GM23338 (cell line): ENCODE measurements at regions not wholly inside any gene's neighbourhood (a gene's known extent, or its start where the extent isn't known, plus 50 kb on each side); places are given as distances from the start of the nearest gene placed in this dataset.

Source experiments
- ATAC-seq: fragments of 200-7000 bp; cut with Tn5 transposase; 3 replicates; pipeline ENCODE4 v1.9.1; 2020
- DNase-seq: peaks from one replicate; pipeline ENCODE4 v3.0.0-alpha.2; 2015; ENCODE audit warnings: low spot score
- H2AFZ ChIP-seq: fragments of 200-600 bp; sonication (generic); 2 replicates; pipeline ENCODE4 v1.8.0; 2016; ENCODE audit warnings: antibody characterized with exemption, mild to moderate bottlenecking, moderate library complexity
- H3F3A ChIP-seq: fragments of 200-600 bp; sonication (generic); replicated peaks from 2 replicates; pipeline ENCODE4 v1.8.0; 2017; ENCODE audit warnings: antibody characterized with exemption, mixed run types, low read depth
- H3K27ac ChIP-seq: fragments of 200-600 bp; sonication (generic); 2 replicates; pipeline ENCODE4 v1.6.1; 2016; ENCODE audit warnings: low read depth
- H3K27me3 ChIP-seq: fragments of 200-600 bp; sonication (generic); 2 replicates; pipeline ENCODE4 v1.8.0; 2016; ENCODE audit warnings: mild to moderate bottlenecking, mixed run types, moderate library complexity; ENCODE audit not compliant: insufficient read depth
- H3K36me3 ChIP-seq: fragments of 200-600 bp; sonication (generic); 2 replicates; pipeline ENCODE4 v1.8.0; 2016; ENCODE audit warnings: mild to moderate bottlenecking; ENCODE audit not compliant: insufficient read depth
- H3K4me1 ChIP-seq: fragments of 200-600 bp; sonication (generic); 2 replicates; pipeline ENCODE4 v1.8.0; 2016; ENCODE audit warnings: mild to moderate bottlenecking, moderate library complexity; ENCODE audit not compliant: insufficient read depth
- H3K4me2 ChIP-seq: fragments of 200-600 bp; sonication (generic); 2 replicates; pipeline ENCODE4 v1.7.1; 2017; ENCODE audit warnings: mixed run types
- H3K4me3 ChIP-seq: fragments of 200-600 bp; sonication (generic); 2 replicates; pipeline ENCODE4 v1.6.1; 2016; ENCODE audit warnings: mixed run types
- H3K79me2 ChIP-seq: fragments of 200-600 bp; sonication (generic); replicated peaks from 2 replicates; pipeline ENCODE4 v1.8.0; 2017; ENCODE audit warnings: mild to moderate bottlenecking; ENCODE audit not compliant: insufficient read depth
- H3K9me2 ChIP-seq: fragments of 200-600 bp; sonication (generic); 2 replicates; pipeline ENCODE4 v1.8.0; 2017; ENCODE audit not compliant: insufficient read depth
- H4K20me1 ChIP-seq: fragments of 200-600 bp; sonication (generic); replicated peaks from 2 replicates; pipeline ENCODE4 v1.8.0; 2017; ENCODE audit warnings: mild to moderate bottlenecking; ENCODE audit not compliant: insufficient read depth
- H3K27ac Mint-ChIP-seq: 2 replicates; pipeline ENCODE4 v1.8.0; 2020; ENCODE audit warnings: inconsistent platforms, mild to moderate bottlenecking, moderate library complexity, mixed read lengths
- H3K27me3 Mint-ChIP-seq: 3 replicates; pipeline ENCODE4 v1.8.0; 2022; ENCODE audit warnings: low read depth, mild to moderate bottlenecking, moderate library complexity, mixed read lengths, inconsistent platforms; ENCODE audit not compliant: insufficient read depth, poor library complexity
- H3K36me3 Mint-ChIP-seq: 3 replicates; pipeline ENCODE4 v1.8.0; 2021; ENCODE audit warnings: low read depth, mild to moderate bottlenecking, inconsistent platforms, moderate library complexity, mixed read lengths
- H3K4me1 Mint-ChIP-seq: 3 replicates; pipeline ENCODE4 v1.8.0; 2020; ENCODE audit warnings: mild to moderate bottlenecking, inconsistent platforms, mixed read lengths
- H3K4me3 Mint-ChIP-seq: 3 replicates; pipeline ENCODE4 v1.8.0; 2021; ENCODE audit warnings: moderate library complexity, mild to moderate bottlenecking, inconsistent platforms, mixed read lengths
- H3K9me3 Mint-ChIP-seq: 3 replicates; pipeline ENCODE4 v1.8.0; 2020; ENCODE audit warnings: moderate library complexity, mild to moderate bottlenecking, inconsistent platforms, mixed read lengths
- CREB1 ChIP-seq: fragments of 250-450 bp; sonication (Bioruptor Pico); IDR thresholded peaks from 2 replicates; pipeline ENCODE4 v1.5.0; 2020; ENCODE audit warnings: low read depth, mild to moderate bottlenecking, moderate library complexity
- EZH2 ChIP-seq: fragments of 200-600 bp; sonication (generic); IDR thresholded peaks from one replicate; pipeline ENCODE4 v1.8.0; 2017; ENCODE audit warnings: antibody characterized with exemption, mild to moderate bottlenecking, low read depth; ENCODE audit not compliant: unreplicated experiment
- EZH2phosphoT487 ChIP-seq: fragments of 200-600 bp; sonication (generic); IDR thresholded peaks from one replicate; pipeline ENCODE4 v1.8.1; 2018; ENCODE audit warnings: antibody characterized with exemption; ENCODE audit not compliant: unreplicated experiment
- JUNB ChIP-seq: IDR thresholded peaks from one replicate; pipeline ENCODE4 v1.6.1; 2016; ENCODE audit warnings: antibody characterized with exemption; ENCODE audit not compliant: unreplicated experiment
- STAT1 ChIP-seq: IDR thresholded peaks from one replicate; pipeline ENCODE4 v1.6.1; 2016; ENCODE audit warnings: antibody characterized with exemption; ENCODE audit not compliant: unreplicated experiment
- ZNF114 ChIP-seq: fragments of 250-450 bp; sonication (Bioruptor Pico); IDR thresholded peaks from 2 replicates; pipeline ENCODE4 v1.5.0; 2020; ENCODE audit warnings: mild to moderate bottlenecking, moderate library complexity
- ZNF331 ChIP-seq: fragments of 250-450 bp; sonication (Bioruptor Pico); IDR thresholded peaks from 2 replicates; pipeline ENCODE4 v1.5.0; 2020; ENCODE audit warnings: low read depth, mild to moderate bottlenecking, moderate library complexity
- TF ChIP-seq, protein P1 (sequence below), 2 experiments: fragments of 200-600 bp in 1 of 2; sonication (generic) in 1 of 2; conservative IDR thresholded peaks; 2 replicates each; pipeline versions ENCODE4 v1.5.1 to v1.6.1; 2016 to 2017; ENCODE audit warnings: antibody characterized with exemption in 2 of 2, low read depth in 2 of 2, mild to moderate bottlenecking in 2 of 2, moderate library complexity in 1 of 2
- TF ChIP-seq, protein P2 (sequence below): IDR thresholded peaks from one replicate; pipeline ENCODE4 v1.6.1; 2018; ENCODE audit warnings: antibody characterized with exemption; ENCODE audit not compliant: unreplicated experiment
- TF ChIP-seq, protein P3 (sequence below): fragments of 250-450 bp; sonication (Bioruptor Pico); IDR thresholded peaks from 2 replicates; pipeline ENCODE4 v1.5.0; 2020; ENCODE audit warnings: mild to moderate bottlenecking, moderate library complexity

DNA sequence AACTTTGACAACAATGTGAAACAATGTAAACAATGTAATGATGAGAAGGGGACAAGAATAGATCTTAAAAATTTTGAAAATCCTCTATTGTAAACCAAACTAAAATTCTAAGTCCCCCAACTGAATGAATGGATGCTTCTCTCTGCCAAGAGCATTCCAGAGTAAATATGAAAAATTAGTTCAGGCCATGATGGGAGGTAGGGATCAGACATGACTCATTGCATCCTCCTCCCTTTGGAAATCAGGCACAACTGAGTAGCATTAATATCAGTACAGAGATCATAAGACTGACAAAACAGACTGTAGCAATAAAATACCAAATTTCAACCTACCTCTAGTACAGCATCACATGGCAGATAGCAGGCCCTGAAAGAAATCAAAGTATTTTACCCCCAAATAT is 559.9 kb downstream of the C12orf50 start:
- H3K27me3 ChIP-seq = no peaks in the 10 kb centered on the region

More for the DNA sequence above, 559.9 kb downstream of the C12orf50 start:
- no peak overlapping the region for H2AFZ ChIP-seq
- no peak for TF ChIP-seq EZH2
- no peak for TF ChIP-seq JUNB
- TF ChIP-seq CREB1 (CRISPR knock-in tag) = no peak
- TF ChIP-seq ZNF331 (CRISPR knock-in tag) = no peak
- TF ChIP-seq ZNF114 (CRISPR knock-in tag) = no peak
- TF ChIP-seq, protein P1, sequence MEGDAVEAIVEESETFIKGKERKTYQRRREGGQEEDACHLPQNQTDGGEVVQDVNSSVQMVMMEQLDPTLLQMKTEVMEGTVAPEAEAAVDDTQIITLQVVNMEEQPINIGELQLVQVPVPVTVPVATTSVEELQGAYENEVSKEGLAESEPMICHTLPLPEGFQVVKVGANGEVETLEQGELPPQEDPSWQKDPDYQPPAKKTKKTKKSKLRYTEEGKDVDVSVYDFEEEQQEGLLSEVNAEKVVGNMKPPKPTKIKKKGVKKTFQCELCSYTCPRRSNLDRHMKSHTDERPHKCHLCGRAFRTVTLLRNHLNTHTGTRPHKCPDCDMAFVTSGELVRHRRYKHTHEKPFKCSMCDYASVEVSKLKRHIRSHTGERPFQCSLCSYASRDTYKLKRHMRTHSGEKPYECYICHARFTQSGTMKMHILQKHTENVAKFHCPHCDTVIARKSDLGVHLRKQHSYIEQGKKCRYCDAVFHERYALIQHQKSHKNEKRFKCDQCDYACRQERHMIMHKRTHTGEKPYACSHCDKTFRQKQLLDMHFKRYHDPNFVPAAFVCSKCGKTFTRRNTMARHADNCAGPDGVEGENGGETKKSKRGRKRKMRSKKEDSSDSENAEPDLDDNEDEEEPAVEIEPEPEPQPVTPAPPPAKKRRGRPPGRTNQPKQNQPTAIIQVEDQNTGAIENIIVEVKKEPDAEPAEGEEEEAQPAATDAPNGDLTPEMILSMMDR (conservative IDR thresholded peaks at IDR 0.05; ENCODE audit: low read depth in 2 of 2) = no peak
- TF ChIP-seq, protein P2, sequence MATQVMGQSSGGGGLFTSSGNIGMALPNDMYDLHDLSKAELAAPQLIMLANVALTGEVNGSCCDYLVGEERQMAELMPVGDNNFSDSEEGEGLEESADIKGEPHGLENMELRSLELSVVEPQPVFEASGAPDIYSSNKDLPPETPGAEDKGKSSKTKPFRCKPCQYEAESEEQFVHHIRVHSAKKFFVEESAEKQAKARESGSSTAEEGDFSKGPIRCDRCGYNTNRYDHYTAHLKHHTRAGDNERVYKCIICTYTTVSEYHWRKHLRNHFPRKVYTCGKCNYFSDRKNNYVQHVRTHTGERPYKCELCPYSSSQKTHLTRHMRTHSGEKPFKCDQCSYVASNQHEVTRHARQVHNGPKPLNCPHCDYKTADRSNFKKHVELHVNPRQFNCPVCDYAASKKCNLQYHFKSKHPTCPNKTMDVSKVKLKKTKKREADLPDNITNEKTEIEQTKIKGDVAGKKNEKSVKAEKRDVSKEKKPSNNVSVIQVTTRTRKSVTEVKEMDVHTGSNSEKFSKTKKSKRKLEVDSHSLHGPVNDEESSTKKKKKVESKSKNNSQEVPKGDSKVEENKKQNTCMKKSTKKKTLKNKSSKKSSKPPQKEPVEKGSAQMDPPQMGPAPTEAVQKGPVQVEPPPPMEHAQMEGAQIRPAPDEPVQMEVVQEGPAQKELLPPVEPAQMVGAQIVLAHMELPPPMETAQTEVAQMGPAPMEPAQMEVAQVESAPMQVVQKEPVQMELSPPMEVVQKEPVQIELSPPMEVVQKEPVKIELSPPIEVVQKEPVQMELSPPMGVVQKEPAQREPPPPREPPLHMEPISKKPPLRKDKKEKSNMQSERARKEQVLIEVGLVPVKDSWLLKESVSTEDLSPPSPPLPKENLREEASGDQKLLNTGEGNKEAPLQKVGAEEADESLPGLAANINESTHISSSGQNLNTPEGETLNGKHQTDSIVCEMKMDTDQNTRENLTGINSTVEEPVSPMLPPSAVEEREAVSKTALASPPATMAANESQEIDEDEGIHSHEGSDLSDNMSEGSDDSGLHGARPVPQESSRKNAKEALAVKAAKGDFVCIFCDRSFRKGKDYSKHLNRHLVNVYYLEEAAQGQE = no peak
- TF ChIP-seq EZH2phosphoT487 = no peak
- no peak for TF ChIP-seq STAT1
- TF ChIP-seq, protein P3, sequence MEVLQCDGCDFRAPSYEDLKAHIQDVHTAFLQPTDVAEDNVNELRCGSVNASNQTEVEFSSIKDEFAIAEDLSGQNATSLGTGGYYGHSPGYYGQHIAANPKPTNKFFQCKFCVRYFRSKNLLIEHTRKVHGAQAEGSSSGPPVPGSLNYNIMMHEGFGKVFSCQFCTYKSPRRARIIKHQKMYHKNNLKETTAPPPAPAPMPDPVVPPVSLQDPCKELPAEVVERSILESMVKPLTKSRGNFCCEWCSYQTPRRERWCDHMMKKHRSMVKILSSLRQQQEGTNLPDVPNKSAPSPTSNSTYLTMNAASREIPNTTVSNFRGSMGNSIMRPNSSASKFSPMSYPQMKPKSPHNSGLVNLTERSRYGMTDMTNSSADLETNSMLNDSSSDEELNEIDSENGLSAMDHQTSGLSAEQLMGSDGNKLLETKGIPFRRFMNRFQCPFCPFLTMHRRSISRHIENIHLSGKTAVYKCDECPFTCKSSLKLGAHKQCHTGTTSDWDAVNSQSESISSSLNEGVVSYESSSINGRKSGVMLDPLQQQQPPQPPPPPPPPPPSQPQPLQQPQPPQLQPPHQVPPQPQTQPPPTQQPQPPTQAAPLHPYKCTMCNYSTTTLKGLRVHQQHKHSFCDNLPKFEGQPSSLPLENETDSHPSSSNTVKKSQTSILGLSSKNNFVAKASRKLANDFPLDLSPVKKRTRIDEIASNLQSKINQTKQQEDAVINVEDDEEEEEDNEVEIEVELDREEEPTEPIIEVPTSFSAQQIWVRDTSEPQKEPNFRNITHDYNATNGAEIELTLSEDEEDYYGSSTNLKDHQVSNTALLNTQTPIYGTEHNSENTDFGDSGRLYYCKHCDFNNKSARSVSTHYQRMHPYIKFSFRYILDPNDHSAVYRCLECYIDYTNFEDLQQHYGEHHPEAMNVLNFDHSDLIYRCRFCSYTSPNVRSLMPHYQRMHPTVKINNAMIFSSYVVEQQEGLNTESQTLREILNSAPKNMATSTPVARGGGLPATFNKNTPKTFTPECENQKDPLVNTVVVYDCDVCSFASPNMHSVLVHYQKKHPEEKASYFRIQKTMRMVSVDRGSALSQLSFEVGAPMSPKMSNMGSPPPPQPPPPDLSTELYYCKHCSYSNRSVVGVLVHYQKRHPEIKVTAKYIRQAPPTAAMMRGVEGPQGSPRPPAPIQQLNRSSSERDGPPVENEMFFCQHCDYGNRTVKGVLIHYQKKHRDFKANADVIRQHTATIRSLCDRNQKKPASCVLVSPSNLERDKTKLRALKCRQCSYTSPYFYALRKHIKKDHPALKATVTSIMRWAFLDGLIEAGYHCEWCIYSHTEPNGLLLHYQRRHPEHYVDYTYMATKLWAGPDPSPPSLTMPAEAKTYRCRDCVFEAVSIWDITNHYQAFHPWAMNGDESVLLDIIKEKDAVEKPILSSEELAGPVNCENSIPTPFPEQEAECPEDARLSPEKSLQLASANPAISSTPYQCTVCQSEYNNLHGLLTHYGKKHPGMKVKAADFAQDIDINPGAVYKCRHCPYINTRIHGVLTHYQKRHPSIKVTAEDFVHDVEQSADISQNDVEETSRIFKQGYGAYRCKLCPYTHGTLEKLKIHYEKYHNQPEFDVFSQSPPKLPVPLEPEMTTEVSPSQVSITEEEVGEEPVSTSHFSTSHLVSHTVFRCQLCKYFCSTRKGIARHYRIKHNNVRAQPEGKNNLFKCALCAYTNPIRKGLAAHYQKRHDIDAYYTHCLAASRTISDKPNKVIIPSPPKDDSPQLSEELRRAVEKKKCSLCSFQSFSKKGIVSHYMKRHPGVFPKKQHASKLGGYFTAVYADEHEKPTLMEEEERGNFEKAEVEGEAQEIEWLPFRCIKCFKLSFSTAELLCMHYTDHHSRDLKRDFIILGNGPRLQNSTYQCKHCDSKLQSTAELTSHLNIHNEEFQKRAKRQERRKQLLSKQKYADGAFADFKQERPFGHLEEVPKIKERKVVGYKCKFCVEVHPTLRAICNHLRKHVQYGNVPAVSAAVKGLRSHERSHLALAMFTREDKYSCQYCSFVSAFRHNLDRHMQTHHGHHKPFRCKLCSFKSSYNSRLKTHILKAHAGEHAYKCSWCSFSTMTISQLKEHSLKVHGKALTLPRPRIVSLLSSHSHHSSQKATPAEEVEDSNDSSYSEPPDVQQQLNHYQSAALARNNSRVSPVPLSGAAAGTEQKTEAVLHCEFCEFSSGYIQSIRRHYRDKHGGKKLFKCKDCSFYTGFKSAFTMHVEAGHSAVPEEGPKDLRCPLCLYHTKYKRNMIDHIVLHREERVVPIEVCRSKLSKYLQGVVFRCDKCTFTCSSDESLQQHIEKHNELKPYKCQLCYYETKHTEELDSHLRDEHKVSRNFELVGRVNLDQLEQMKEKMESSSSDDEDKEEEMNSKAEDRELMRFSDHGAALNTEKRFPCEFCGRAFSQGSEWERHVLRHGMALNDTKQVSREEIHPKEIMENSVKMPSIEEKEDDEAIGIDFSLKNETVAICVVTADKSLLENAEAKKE = no peak
- ATAC-seq (no peak), DNase-seq (no peak)
- Mint-ChIP-seq H3K4me1 (peaks cover 23% of the 10 kb centered on the region), H3K4me3 (no peak overlapping the region), H3K36me3 (peaks cover 3% of the 10 kb centered on the region; the same call in 1 of the 3 replicates), H3K27me3 (no peaks in the 10 kb centered on the region), H3K27ac (no peak overlapping the region), H3K9me3 (peaks cover 5% of the 10 kb centered on the region; the same call in 1 of the 3 replicates)
- no peak overlapping the region for H3K4me2 ChIP-seq
- H3K9me2 ChIP-seq = 0 out of 2 replicates have a peak, but pooled peaks cover 9% of the 10 kb centered on the region
- no peak overlapping the region for H3K4me3 ChIP-seq
- H3K27ac ChIP-seq = no peak overlapping the region
- no peaks in the 10 kb centered on the region for H4K20me1 ChIP-seq
- no peaks in the 10 kb centered on the region for H3K36me3 ChIP-seq
- H3K4me1 ChIP-seq = peaks cover 10% of the 10 kb centered on the region; the same call in 1 of the 2 replicates
- no peaks in the 10 kb centered on the region for H3K79me2 ChIP-seq
- H3F3A ChIP-seq = no peaks in the 10 kb centered on the region
